IPS-15b (cell line): ENCODE measurements at regions not wholly inside any gene's neighbourhood (a gene's known extent, or its start where the extent isn't known, plus 50 kb on each side); places are given as distances from the start of the nearest gene placed in this dataset.

ENCODE experiments used
- H3K27me3 ChIP-seq: one replicate; pipeline ENCODE4 v1.6.1; 2013; ENCODE audit warnings: low read length; ENCODE audit not compliant: control insufficient read depth, insufficient read depth
- H3K36me3 ChIP-seq: one replicate; pipeline ENCODE4 v1.6.1; 2013; ENCODE audit warnings: low read length; ENCODE audit not compliant: control insufficient read depth, insufficient read depth
- H3K4me1 ChIP-seq: one replicate; pipeline ENCODE4 v1.6.1; 2013; ENCODE audit warnings: mild to moderate bottlenecking, low read length; ENCODE audit not compliant: control insufficient read depth, insufficient read depth
- H3K4me3 ChIP-seq: one replicate; pipeline ENCODE4 v1.5.1; 2013; ENCODE audit warnings: low read depth, low read length
- H3K9ac ChIP-seq: one replicate; pipeline ENCODE4 v1.6.1; 2013; ENCODE audit warnings: low read depth, mild to moderate bottlenecking, low read length
- H3K9me3 ChIP-seq: one replicate; pipeline ENCODE4 v1.6.1; 2013; ENCODE audit warnings: mild to moderate bottlenecking, low read length; ENCODE audit not compliant: control insufficient read depth, insufficient read depth

GRCh38 chr4:38453253-38453881, 210.6 kb upstream of the KLF3 start:
- H3K9me3 ChIP-seq: no peaks in the 10 kb centered on the region
- H3K36me3 ChIP-seq: no peaks in the 10 kb centered on the region
- H3K4me3 ChIP-seq: no peak overlapping the region
- no peaks in the 10 kb centered on the region for H3K27me3 ChIP-seq
- H3K9ac ChIP-seq: no peak overlapping the region
- no peaks in the 10 kb centered on the region for H3K4me1 ChIP-seq

- Histone ChIP-seq H3K9ac (no peak overlapping the region), H3K4me3 (no peak overlapping the region), H3K27me3 (no peaks in the 10 kb centered on the region), H3K4me1 (no peaks in the 10 kb centered on the region), H3K9me3 (no peaks in the 10 kb centered on the region), H3K36me3 (no peaks in the 10 kb centered on the region)
Measured at GRCh38 chr4:38454284-38454683, 209.7 kb upstream of the KLF3 start.

- Histone ChIP-seq H3K9me3 (no peaks in the 10 kb centered on the region), H3K36me3 (no peaks in the 10 kb centered on the region), H3K9ac (no peak overlapping the region), H3K4me3 (no peak overlapping the region), H3K27me3 (no peaks in the 10 kb centered on the region), H3K4me1 (no peaks in the 10 kb centered on the region)
Measured at GRCh38 chr4:38455092-38455862, 208.7 kb upstream of the KLF3 start.

GRCh38 chr4:38456096-38456495, 207.9 kb upstream of the KLF3 start:
- H3K27me3 ChIP-seq: no peaks in the 10 kb centered on the region
- H3K9ac ChIP-seq: no peak overlapping the region
- no peak overlapping the region for H3K4me3 ChIP-seq
- H3K9me3 ChIP-seq: no peaks in the 10 kb centered on the region
- no peaks in the 10 kb centered on the region for H3K36me3 ChIP-seq
- no peaks in the 10 kb centered on the region for H3K4me1 ChIP-seq

GRCh38 chr4:38461342-38461741, 202.7 kb upstream of the KLF3 start:
- Histone ChIP-seq H3K27me3 (no peaks in the 10 kb centered on the region), H3K9me3 (no peaks in the 10 kb centered on the region), H3K36me3 (no peaks in the 10 kb centered on the region), H3K4me1 (no peaks in the 10 kb centered on the region), H3K4me3 (no peak overlapping the region), H3K9ac (no peak overlapping the region)

- no peaks in the 10 kb centered on the region for H3K27me3 ChIP-seq
- H3K9ac ChIP-seq: no peak overlapping the region
- H3K4me3 ChIP-seq: no peak overlapping the region
- H3K9me3 ChIP-seq: peaks cover 3% of the 10 kb centered on the region
- no peaks in the 10 kb centered on the region for H3K4me1 ChIP-seq
- H3K36me3 ChIP-seq: no peaks in the 10 kb centered on the region
Measured at GRCh38 chr4:38462367-38463055, 201.5 kb upstream of the KLF3 start.

GRCh38 chr4:38463268-38463958, 200.6 kb upstream of the KLF3 start:
- H3K4me1 ChIP-seq: no peaks in the 10 kb centered on the region
- no peaks in the 10 kb centered on the region for H3K27me3 ChIP-seq
- peaks cover 3% of the 10 kb centered on the region for H3K9me3 ChIP-seq
- H3K36me3 ChIP-seq: no peaks in the 10 kb centered on the region
- H3K9ac ChIP-seq: no peak overlapping the region
- H3K4me3 ChIP-seq: no peak overlapping the region

- Histone ChIP-seq H3K9ac (no peak overlapping the region), H3K4me3 (no peak overlapping the region), H3K36me3 (no peaks in the 10 kb centered on the region), H3K9me3 (peaks cover 3% of the 10 kb centered on the region), H3K27me3 (no peaks in the 10 kb centered on the region), H3K4me1 (no peaks in the 10 kb centered on the region)
Measured at GRCh38 chr4:38464328-38464727, 199.7 kb upstream of the KLF3 start.

- Histone ChIP-seq H3K27me3 (no peaks in the 10 kb centered on the region), H3K4me1 (no peaks in the 10 kb centered on the region), H3K9ac (no peak overlapping the region), H3K9me3 (peaks cover 3% of the 10 kb centered on the region), H3K36me3 (no peaks in the 10 kb centered on the region), H3K4me3 (no peak overlapping the region)
Measured at GRCh38 chr4:38466401-38466800, 197.6 kb upstream of the KLF3 start.

GRCh38 chr4:38467296-38467695, 196.7 kb upstream of the KLF3 start:
- no peaks in the 10 kb centered on the region for H3K27me3 ChIP-seq
- no peaks in the 10 kb centered on the region for H3K36me3 ChIP-seq
- H3K4me3 ChIP-seq: no peak overlapping the region
- H3K9me3 ChIP-seq: peaks cover 3% of the 10 kb centered on the region
- no peak overlapping the region for H3K9ac ChIP-seq
- no peaks in the 10 kb centered on the region for H3K4me1 ChIP-seq

GRCh38 chr4:38468339-38468866, 195.6 kb upstream of the KLF3 start:
- no peaks in the 10 kb centered on the region for H3K36me3 ChIP-seq
- no peaks in the 10 kb centered on the region for H3K4me1 ChIP-seq
- H3K9me3 ChIP-seq: peaks cover 3% of the 10 kb centered on the region
- no peaks in the 10 kb centered on the region for H3K27me3 ChIP-seq
- H3K9ac ChIP-seq: no peak overlapping the region
- no peak overlapping the region for H3K4me3 ChIP-seq
